ENCODE measurements at regions not wholly inside any gene's neighbourhood (a gene's known extent, or its start where the extent isn't known, plus 50 kb on each side); places are given as distances from the start of the nearest gene placed in this dataset.

- H3K4me1 ChIP-seq = no peaks in the 10 kb centered on the region
- no peak overlapping the region for H3K27ac ChIP-seq
- no peak for TF ChIP-seq CTCF (IDR thresholded peaks at IDR 0.05)
- H3K9me3 ChIP-seq = no peaks in the 10 kb centered on the region
- H3K27me3 ChIP-seq = no peaks in the 10 kb centered on the region
- H3K4me3 ChIP-seq = no peak overlapping the region
- no peaks in the 10 kb centered on the region for H3K36me3 ChIP-seq
- no peak for DNase-seq (ENCODE audit: low spot score)
These were observed 53.7 kb upstream of the SMIM15 start for GRCh38 chr5:61215996-61216395.

GRCh38 chr5:61216741-61217140, 54.5 kb upstream of the SMIM15 start:
- TF ChIP-seq CTCF (IDR thresholded peaks at IDR 0.05) = no peak
- no peak overlapping the region for H3K27ac ChIP-seq
- no peak for DNase-seq (ENCODE audit: low spot score)
- no peaks in the 10 kb centered on the region for H3K9me3 ChIP-seq
- no peak overlapping the region for H3K4me3 ChIP-seq
- no peaks in the 10 kb centered on the region for H3K36me3 ChIP-seq
- no peaks in the 10 kb centered on the region for H3K27me3 ChIP-seq
- H3K4me1 ChIP-seq = no peaks in the 10 kb centered on the region

- TF ChIP-seq CTCF (IDR thresholded peaks at IDR 0.05) = no peak
- H3K9me3 ChIP-seq = no peaks in the 10 kb centered on the region
- H3K27ac ChIP-seq = no peak overlapping the region
These were observed 54.9 kb upstream of the SMIM15 start for GRCh38 chr5:61217214-61217613.

GRCh38 chr5:61228229-61228628, 66.0 kb upstream of the SMIM15 start:
- Histone ChIP-seq H3K9me3 (peaks cover 0 to 5% of the 10 kb centered on the region in 2 donors), H3K4me3 (no peak overlapping the region), H3K27me3 (no peaks in the 10 kb centered on the region), H3K4me1 (no peaks in the 10 kb centered on the region), H3K36me3 (no peaks in the 10 kb centered on the region), H3K27ac (no peak overlapping the region)
- DNase-seq (ENCODE audit: low spot score) = no peak
- TF ChIP-seq CTCF (IDR thresholded peaks at IDR 0.05) = no peak

More at GRCh38 chr5:61217214-61217613, 54.9 kb upstream of the SMIM15 start:
- Histone ChIP-seq H3K27me3 (no peaks in the 10 kb centered on the region), H3K4me3 (no peak overlapping the region), H3K36me3 (no peaks in the 10 kb centered on the region), H3K4me1 (no peaks in the 10 kb centered on the region)
- no peak for DNase-seq (ENCODE audit: low spot score)

DNA sequence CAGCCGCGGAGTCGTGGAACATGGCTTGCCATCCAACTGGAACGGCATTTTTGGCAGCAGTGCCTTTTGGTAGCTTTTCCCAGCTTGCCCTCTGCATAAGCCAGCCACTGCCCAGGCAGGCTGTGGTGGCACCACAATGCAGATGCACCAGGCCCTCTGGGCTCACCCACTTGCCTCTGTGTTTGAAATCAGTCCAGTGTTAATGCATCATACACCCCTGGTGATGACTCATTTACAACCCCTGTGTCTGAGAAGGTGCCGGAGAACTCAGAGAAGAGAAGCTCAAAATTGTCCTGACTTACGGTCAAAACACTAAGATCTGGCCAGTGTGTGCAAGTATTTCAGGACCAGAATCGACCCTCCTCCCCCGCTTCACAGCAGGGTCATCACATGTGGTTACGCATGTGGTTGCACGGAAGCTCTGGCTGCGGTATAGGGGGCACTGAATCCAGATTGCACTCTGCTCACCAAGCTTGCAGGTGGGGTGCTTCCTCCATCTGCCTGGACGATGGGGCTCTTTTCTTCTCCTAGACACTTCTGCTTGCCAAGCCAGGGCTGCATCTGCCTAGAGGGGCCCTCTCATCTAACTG, 66.5 kb upstream of the SMIM15 start:
- Histone ChIP-seq H3K9me3 (peaks cover 0 to 5% of the 10 kb centered on the region in 2 donors), H3K4me1 (no peaks in the 10 kb centered on the region), H3K4me3 (no peak overlapping the region), H3K27ac (no peak overlapping the region), H3K36me3 (no peaks in the 10 kb centered on the region), H3K27me3 (no peaks in the 10 kb centered on the region)
- DNase-seq (ENCODE audit: low spot score) = no peak
- no peak for TF ChIP-seq CTCF (IDR thresholded peaks at IDR 0.05)

GRCh38 chr5:61229416-61229815, 67.1 kb upstream of the SMIM15 start:
- Histone ChIP-seq H3K9me3 (peaks cover 0 to 5% of the 10 kb centered on the region in 2 donors), H3K4me3 (no peak overlapping the region), H3K27ac (no peak overlapping the region), H3K4me1 (no peaks in the 10 kb centered on the region), H3K27me3 (no peaks in the 10 kb centered on the region), H3K36me3 (no peaks in the 10 kb centered on the region)
- DNase-seq (ENCODE audit: low spot score) = no peak
- TF ChIP-seq CTCF (IDR thresholded peaks at IDR 0.05) = no peak

Data from right atrium auricular region (tissue), 2 donors.